ENCODE measurements at regions not wholly inside any gene's neighbourhood (a gene's known extent, or its start where the extent isn't known, plus 50 kb on each side); places are given as distances from the start of the nearest gene placed in this dataset.

DNA sequence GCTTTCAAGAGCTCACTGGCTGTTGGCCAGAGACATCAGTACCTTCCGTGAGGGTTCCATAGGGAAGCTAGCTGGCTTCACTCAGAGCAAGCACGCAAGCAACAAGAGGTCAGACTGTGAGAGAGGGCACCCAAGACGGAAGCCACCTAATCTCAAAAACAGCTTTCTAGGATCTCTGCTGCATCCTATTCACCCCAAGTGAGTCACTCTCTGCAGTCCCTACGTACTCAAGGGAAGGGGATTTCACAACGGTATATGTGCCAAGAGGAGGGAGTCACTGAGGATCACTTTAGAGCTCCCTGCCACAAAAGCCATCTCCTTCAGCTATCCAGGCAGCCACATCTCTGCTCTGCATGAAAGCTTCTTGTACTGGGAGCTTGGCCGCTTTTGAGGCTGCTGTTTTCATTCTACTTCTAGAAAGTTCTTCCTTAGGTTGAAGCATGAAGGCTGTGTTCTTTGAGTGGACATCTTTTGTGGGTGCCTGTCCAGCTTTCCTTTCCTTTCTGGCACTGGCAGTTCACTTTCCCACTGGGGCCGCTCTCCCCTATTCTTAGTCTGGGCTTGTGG is 249.5 kb downstream of the MAN2A1 start:
- no TSS peak for BruUV-seq (replicated peaks)
- Histone ChIP-seq H3K4me3 (ENCODE audit: low read depth in 2 of 2, low read length in 2 of 2) (no peak overlapping the region), H3K27ac (ENCODE audit: low read length) (no peak overlapping the region), H3K36me3 (ENCODE audit: control insufficient read depth, insufficient read depth, low read length) (no peaks in the 10 kb centered on the region), H3K4me1 (ENCODE audit: control insufficient read depth, insufficient read depth, low read length) (no peaks in the 10 kb centered on the region), H3K27me3 (ENCODE audit: control insufficient read depth, insufficient read depth, low read length) (no peaks in the 10 kb centered on the region), H3K9me3 (ENCODE audit: control insufficient read depth, insufficient read depth, low read depth, low read length) (no peaks in the 10 kb centered on the region)
- DNase-seq (ENCODE audit: low read depth, low spot score), result no peak
- intact Hi-C loops (cut with micrococcal nuclease; ENCODE audit: unreplicated experiment), result no loop called here
- ChIA-PET POLR2A (no interaction called here), CTCF (no interaction called here)
- TF ChIP-seq, protein P1, sequence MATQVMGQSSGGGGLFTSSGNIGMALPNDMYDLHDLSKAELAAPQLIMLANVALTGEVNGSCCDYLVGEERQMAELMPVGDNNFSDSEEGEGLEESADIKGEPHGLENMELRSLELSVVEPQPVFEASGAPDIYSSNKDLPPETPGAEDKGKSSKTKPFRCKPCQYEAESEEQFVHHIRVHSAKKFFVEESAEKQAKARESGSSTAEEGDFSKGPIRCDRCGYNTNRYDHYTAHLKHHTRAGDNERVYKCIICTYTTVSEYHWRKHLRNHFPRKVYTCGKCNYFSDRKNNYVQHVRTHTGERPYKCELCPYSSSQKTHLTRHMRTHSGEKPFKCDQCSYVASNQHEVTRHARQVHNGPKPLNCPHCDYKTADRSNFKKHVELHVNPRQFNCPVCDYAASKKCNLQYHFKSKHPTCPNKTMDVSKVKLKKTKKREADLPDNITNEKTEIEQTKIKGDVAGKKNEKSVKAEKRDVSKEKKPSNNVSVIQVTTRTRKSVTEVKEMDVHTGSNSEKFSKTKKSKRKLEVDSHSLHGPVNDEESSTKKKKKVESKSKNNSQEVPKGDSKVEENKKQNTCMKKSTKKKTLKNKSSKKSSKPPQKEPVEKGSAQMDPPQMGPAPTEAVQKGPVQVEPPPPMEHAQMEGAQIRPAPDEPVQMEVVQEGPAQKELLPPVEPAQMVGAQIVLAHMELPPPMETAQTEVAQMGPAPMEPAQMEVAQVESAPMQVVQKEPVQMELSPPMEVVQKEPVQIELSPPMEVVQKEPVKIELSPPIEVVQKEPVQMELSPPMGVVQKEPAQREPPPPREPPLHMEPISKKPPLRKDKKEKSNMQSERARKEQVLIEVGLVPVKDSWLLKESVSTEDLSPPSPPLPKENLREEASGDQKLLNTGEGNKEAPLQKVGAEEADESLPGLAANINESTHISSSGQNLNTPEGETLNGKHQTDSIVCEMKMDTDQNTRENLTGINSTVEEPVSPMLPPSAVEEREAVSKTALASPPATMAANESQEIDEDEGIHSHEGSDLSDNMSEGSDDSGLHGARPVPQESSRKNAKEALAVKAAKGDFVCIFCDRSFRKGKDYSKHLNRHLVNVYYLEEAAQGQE (IDR thresholded peaks at IDR 0.05; ENCODE audit: insufficient read depth in 1 of 2, low read depth in 2 of 2, low read length in 1 of 2), result no peak
- TF ChIP-seq, protein P2, sequence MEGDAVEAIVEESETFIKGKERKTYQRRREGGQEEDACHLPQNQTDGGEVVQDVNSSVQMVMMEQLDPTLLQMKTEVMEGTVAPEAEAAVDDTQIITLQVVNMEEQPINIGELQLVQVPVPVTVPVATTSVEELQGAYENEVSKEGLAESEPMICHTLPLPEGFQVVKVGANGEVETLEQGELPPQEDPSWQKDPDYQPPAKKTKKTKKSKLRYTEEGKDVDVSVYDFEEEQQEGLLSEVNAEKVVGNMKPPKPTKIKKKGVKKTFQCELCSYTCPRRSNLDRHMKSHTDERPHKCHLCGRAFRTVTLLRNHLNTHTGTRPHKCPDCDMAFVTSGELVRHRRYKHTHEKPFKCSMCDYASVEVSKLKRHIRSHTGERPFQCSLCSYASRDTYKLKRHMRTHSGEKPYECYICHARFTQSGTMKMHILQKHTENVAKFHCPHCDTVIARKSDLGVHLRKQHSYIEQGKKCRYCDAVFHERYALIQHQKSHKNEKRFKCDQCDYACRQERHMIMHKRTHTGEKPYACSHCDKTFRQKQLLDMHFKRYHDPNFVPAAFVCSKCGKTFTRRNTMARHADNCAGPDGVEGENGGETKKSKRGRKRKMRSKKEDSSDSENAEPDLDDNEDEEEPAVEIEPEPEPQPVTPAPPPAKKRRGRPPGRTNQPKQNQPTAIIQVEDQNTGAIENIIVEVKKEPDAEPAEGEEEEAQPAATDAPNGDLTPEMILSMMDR (IDR thresholded peaks at IDR 0.05), result no peak
- no peak for TF ChIP-seq POLR2AphosphoS5 (IDR thresholded peaks at IDR 0.05; ENCODE audit: low read depth, low read length)
- TF ChIP-seq SIN3A (IDR thresholded peaks at IDR 0.05; ENCODE audit: borderline replicate concordance, insufficient read depth, low read depth, low read length), result no peak
- no peak for TF ChIP-seq TCF7L2 (IDR thresholded peaks at IDR 0.05; ENCODE audit: low read depth, low read length)
- no peak for ATAC-seq
- in situ Hi-C loops (cut with HindIII; ENCODE audit: low pct_unique_long_range_greater_than_20kb, low sequenced_read_pairs), result no loop called here

DNA sequence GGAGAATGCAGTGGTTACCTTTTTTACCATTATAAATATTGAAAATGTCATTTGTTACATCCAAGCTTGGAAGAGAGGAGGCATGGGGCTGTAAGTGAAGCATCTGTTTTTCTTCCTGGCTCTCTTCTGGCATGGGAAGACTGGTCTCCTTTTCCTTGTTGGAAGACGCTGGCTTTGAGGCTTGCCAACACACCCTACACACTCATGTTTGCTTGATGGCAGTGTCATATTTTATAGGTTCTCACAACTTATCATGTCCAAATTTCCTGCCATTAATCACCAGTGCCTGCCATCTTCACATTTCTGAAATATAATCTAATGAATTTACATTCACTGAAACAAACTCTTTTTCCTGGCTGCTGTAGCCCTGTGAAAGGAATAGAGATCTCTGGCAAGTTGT is 252.9 kb downstream of the MAN2A1 start:
- Histone ChIP-seq H3K27me3 (ENCODE audit: control insufficient read depth, insufficient read depth, low read length) (no peaks in the 10 kb centered on the region), H3K4me3 (ENCODE audit: low read depth in 2 of 2, low read length in 2 of 2) (no peak overlapping the region), H3K9me3 (ENCODE audit: control insufficient read depth, insufficient read depth, low read depth, low read length) (no peaks in the 10 kb centered on the region), H3K27ac (ENCODE audit: low read length) (no peak overlapping the region), H3K4me1 (ENCODE audit: control insufficient read depth, insufficient read depth, low read length) (no peaks in the 10 kb centered on the region), H3K36me3 (ENCODE audit: control insufficient read depth, insufficient read depth, low read length) (no peaks in the 10 kb centered on the region)
- ATAC-seq (no peak), DNase-seq (ENCODE audit: low read depth, low spot score) (no peak)
- CTCF ChIA-PET, result no interaction called here
- TF ChIP-seq, protein P2 (IDR thresholded peaks at IDR 0.05), result no peak
- TF ChIP-seq TCF7L2 (IDR thresholded peaks at IDR 0.05; ENCODE audit: low read depth, low read length) (no peak), POLR2AphosphoS5 (IDR thresholded peaks at IDR 0.05; ENCODE audit: low read depth, low read length) (no peak), SIN3A (IDR thresholded peaks at IDR 0.05; ENCODE audit: borderline replicate concordance, insufficient read depth, low read depth, low read length) (no peak)
- TF ChIP-seq, protein P1 (IDR thresholded peaks at IDR 0.05; ENCODE audit: insufficient read depth in 1 of 2, low read depth in 2 of 2, low read length in 1 of 2), result no peak
- in situ Hi-C loops (cut with HindIII; ENCODE audit: low pct_unique_long_range_greater_than_20kb, low sequenced_read_pairs), result no loop called here
- no TSS peak for BruUV-seq (replicated peaks)
- intact Hi-C loops (cut with micrococcal nuclease; ENCODE audit: unreplicated experiment), result no loop called here
- POLR2A ChIA-PET, result no interaction called here

Data from Panc1 (cell line).